Adrenal gland (tissue), 9 donors: ENCODE measurements at regions not wholly inside any gene's neighbourhood (a gene's known extent, or its start where the extent isn't known, plus 50 kb on each side); places are given as distances from the start of the nearest gene placed in this dataset.
A peak's percentile ranks its signal among the peaks of the same experiment; 100 is the strongest.

Experiments used
- DNase-seq, 7 donors: peaks; one replicate each; pipeline ENCODE4 v3.0.0-alpha.2; 2019 to 2020
- H3K27ac ChIP-seq, 5 donors: fragments of 200-600 bp; sonication (generic) in 4 of 5; 1 replicate in 3 of 5; 2 replicates in 2 of 5; pipeline versions ENCODE4 v1.5.1 to v1.8.0; 2016 to 2020; ENCODE audit warnings: mild to moderate bottlenecking in 1 of 5
- H3K27me3 ChIP-seq: fragments of 200-600 bp; 2 replicates; pipeline ENCODE4 v1.8.0; 2021
- H3K36me3 ChIP-seq, 2 donors: fragments of 200-600 bp; replicated peaks in 1 of 2; 1 replicate in 1 of 2; 2 replicates in 1 of 2; pipeline versions ENCODE4 v1.5.1 to v1.8.0; 2018 to 2022
- H3K4me1 ChIP-seq, 2 donors: fragments of 200-600 bp; replicated peaks in 1 of 2; 1 replicate in 1 of 2; 2 replicates in 1 of 2; pipeline versions ENCODE4 v1.5.1 to v1.8.0; 2018 to 2021
- H3K4me3 ChIP-seq, 4 donors: fragments of 200-600 bp; sonication (generic) in 3 of 4; one replicate each; pipeline ENCODE4 v1.5.1; 2016 to 2018
- H3K9me3 ChIP-seq, 3 donors: fragments of 200-600 bp; sonication (generic) in 1 of 3; replicated peaks in 1 of 3; 1 replicate in 2 of 3; 2 replicates in 1 of 3; pipeline versions ENCODE4 v1.5.1 to v1.8.0; 2016 to 2021
- CTCF ChIP-seq, 6 experiments: fragments of 450-650 bp in 4 of 6; fragments of 200-600 bp in 2 of 6; sonication (generic) in 1 of 6; IDR thresholded peaks; 1 replicate in 5 of 6; 2 replicates in 1 of 6; pipeline versions ENCODE4 v1.5.1 to v1.8.0; 2016 to 2021; ENCODE audit warnings: antibody characterized with exemption in 6 of 6, mild to moderate bottlenecking in 2 of 6, moderate library complexity in 1 of 6
- POLR2A ChIP-seq, 2 donors: fragments of 450-650 bp; IDR thresholded peaks; one replicate each; pipeline ENCODE4 v1.6.1; 2017; ENCODE audit warnings: antibody characterized with exemption in 2 of 2, mild to moderate bottlenecking in 2 of 2, moderate library complexity in 1 of 2
- WGBS, 4 donors: extraction: QIAGEN DNeasy Blood & Tissue Kit in 2 of 4; methylation state at CpG; one replicate each; pipeline versions ENCODE4 v1.1.5 to v1.1.7; 2013 to 2017; 5-methylcytosine and 5-hydroxymethylcytosine counted together
- intact Hi-C, 2 donors: fragments of 100-400 bp; cut with DNase I; formaldehyde crosslinking; loops; one replicate each; pipeline versions ENCODE4 v1.14.1 to v1.15.0; 2022 to 2023
- donor health status: healthy with polysubstance abuse.
- donor health status: Bipolar disorder and iron deficiency.
- donor health status: DM: yes; HTN: yes; CAD: no.
- donor health status: DM: no; HTN: no; CAD: no.
- donor health status: DM: no; HTN: no; CAD: no.

GRCh38 chr18:27687351-27687979 is 489.5 kb downstream of the CDH2 start:
- TF ChIP-seq POLR2A (IDR thresholded peaks at IDR 0.05) (no peak), CTCF (IDR thresholded peaks at IDR 0.05) (no peak)
- Histone ChIP-seq H3K27me3 (no peaks in the 10 kb centered on the region), H3K4me3 (no peak overlapping the region), H3K4me1 (no peaks in the 10 kb centered on the region), H3K27ac (no peak overlapping the region), H3K9me3 (peaks cover 0 to 3% (median 0%) of the 10 kb centered on the region in 3 donors), H3K36me3 (no peaks in the 10 kb centered on the region)
- DNase-seq, result no peak
- intact Hi-C loops, result loop anchor here in 1 of 2 donors (10.0 kb wide), 1 partner anchor 57 kb away; no protein-coding TSS in a partner anchor

DNA sequence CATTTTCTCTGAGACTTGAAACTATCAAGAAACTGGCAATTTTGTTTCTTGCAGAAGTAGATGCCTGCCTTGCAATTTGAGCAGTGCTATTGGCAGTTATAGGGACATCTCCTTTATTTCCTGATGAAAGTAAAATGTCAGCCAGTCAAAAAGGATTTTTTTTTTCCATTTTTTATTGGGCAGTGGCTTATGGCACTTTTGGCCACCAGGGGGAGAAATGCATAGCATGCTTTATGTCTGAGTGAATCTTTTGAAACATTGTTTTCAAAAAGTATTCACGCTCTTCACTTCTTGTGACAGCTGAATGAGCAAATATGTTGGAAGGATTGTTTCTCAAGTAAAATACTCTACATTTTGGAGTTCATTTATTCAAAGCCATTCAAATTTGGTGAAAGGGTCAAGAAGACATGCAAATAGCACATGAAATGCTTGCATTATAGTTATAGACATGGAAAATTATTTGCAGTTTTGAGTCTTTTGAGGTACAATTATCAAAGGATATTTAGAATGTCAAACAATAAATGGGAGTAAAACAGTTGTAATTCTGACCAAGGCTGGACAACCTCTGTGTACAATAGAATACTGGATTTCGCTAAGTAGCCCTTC is 491.0 kb downstream of the CDH2 start:
- 53 to 73% (median 68%) methylated on average over 2 of the region's 2 CpGs for WGBS, 4 donors
- intact Hi-C loops, result loop anchor here in 1 of 2 donors (10.0 kb wide), 1 partner anchor 59 kb away; no protein-coding TSS in a partner anchor
- DNase-seq, result peak in 6 of 7 donors; percentile 21 to 60 (median 43)
- no peak overlapping the region for H3K4me3 ChIP-seq
- H3K4me1 ChIP-seq, result no peaks in the 10 kb centered on the region
- H3K36me3 ChIP-seq, result no peaks in the 10 kb centered on the region
- no peaks in the 10 kb centered on the region for H3K27me3 ChIP-seq
- H3K27ac ChIP-seq, result no peak overlapping the region
- peaks cover 0 to 3% (median 0%) of the 10 kb centered on the region in 3 donors for H3K9me3 ChIP-seq
- peak; percentile 42 to 65 (median 54) for TF ChIP-seq CTCF (IDR thresholded peaks at IDR 0.05)
- no peak for TF ChIP-seq POLR2A (IDR thresholded peaks at IDR 0.05)

- no peak for TF ChIP-seq CTCF (IDR thresholded peaks at IDR 0.05)
- TF ChIP-seq POLR2A (IDR thresholded peaks at IDR 0.05), result no peak
Measured at GRCh38 chr18:27685091-27685490, 491.8 kb downstream of the CDH2 start.

DNA sequence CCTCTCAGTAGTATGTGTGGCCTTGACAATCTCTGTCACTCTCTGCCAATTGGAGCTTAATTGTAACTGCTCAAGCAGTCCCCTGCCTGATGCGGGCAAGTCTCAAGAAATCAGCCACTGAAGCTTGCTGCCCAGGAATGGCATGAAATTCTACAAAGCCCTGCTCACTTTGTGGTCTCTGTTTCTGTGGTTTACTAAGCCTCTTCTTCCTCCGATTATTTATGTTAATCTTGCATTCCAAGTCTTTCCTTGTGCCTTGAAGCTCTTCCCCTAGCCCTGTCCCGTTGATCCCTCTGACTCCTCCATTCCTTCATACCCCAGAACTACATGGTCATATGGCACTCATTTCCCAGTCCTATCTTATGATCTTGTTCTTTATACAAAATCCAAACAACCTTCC is 489.3 kb upstream of the CHST9 start:
- 79 to 84% (median 83%) methylated on average over 3 of the region's 3 CpGs for WGBS, 4 donors
- intact Hi-C loops, result loop anchor here in 1 of 2 donors (10.0 kb wide), 1 partner anchor 60 kb away; no protein-coding TSS in a partner anchor
- no peak overlapping the region for H3K4me3 ChIP-seq

More at GRCh38 chr18:27685091-27685490, 491.8 kb downstream of the CDH2 start:
- no peak overlapping the region for H3K4me3 ChIP-seq
- peaks cover 0 to 3% (median 0%) of the 10 kb centered on the region in 3 donors for H3K9me3 ChIP-seq
- H3K4me1 ChIP-seq, result no peaks in the 10 kb centered on the region
- H3K27me3 ChIP-seq, result no peaks in the 10 kb centered on the region
- intact Hi-C loops, result loop anchor here in 1 of 2 donors (10.0 kb wide), 1 partner anchor 60 kb away; no protein-coding TSS in a partner anchor
- 39 to 64% (median 56%) methylated on average over 3 of the region's 3 CpGs for WGBS, 4 donors
- H3K27ac ChIP-seq, result no peak overlapping the region
- DNase-seq, result no peak
- no peaks in the 10 kb centered on the region for H3K36me3 ChIP-seq

More for the DNA sequence above, 489.3 kb upstream of the CHST9 start:
- Histone ChIP-seq H3K9me3 (no peaks in the 10 kb centered on the region), H3K27ac (no peak overlapping the region), H3K27me3 (no peaks in the 10 kb centered on the region), H3K36me3 (no peaks in the 10 kb centered on the region), H3K4me1 (no peaks in the 10 kb centered on the region)
- TF ChIP-seq CTCF (IDR thresholded peaks at IDR 0.05) (no peak), POLR2A (IDR thresholded peaks at IDR 0.05) (no peak)
- DNase-seq, result no peak
